HG02642 (cell line): ENCODE measurements at regions not wholly inside any gene's neighbourhood (a gene's known extent, or its start where the extent isn't known, plus 50 kb on each side); places are given as distances from the start of the nearest gene placed in this dataset.

ENCODE experiments used
- ATAC-seq: cut with Tn5 transposase; IDR thresholded peaks from one replicate; pipeline ENCODE4 v1.9.1; 2021; ENCODE audit warnings: mild to moderate bottlenecking; ENCODE audit not compliant: unreplicated experiment, poor library complexity

GRCh38 chr1:204736836-204737235 is 51.3 kb upstream of the LRRN2 start:
- no peak for ATAC-seq

DNA sequence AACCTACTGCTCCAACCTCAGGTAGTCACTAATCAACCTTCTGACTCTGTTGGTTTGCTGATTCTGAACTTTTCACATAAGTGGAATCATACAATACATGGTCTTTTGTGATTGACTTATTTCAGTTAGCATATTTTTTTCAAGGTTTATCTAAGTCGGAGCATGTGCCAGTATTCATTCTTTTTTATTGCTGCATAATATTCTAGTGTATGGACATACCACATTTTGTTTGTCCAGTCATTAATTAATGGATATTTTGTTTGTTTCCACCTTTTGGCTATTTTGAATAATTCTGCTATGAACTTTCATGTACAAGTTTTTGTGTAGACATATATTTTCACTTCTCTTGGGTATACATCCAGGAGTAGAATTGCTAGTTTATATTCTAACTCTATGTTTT is 53.0 kb upstream of the LRRN2 start:
- no peak for ATAC-seq

DNA sequence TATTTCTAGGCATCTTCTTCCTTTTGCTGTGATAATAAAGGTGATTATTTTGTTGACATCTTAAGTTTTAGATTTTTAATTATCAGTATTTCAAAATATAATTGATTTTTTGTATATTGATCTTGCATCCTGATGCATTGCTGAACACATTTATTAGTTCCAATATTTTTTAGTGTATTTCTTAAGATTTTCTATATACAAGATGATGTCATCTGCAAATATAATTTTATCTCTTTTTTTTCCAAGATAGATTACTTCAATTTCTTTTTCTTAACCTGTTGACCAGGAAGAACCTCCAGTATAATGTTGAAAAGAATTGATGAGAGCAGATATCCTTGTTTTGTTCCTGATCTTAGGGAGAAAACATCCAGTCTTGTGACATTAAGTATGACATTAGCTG is 54.8 kb upstream of the LRRN2 start:
- ATAC-seq, result no peak

DNA sequence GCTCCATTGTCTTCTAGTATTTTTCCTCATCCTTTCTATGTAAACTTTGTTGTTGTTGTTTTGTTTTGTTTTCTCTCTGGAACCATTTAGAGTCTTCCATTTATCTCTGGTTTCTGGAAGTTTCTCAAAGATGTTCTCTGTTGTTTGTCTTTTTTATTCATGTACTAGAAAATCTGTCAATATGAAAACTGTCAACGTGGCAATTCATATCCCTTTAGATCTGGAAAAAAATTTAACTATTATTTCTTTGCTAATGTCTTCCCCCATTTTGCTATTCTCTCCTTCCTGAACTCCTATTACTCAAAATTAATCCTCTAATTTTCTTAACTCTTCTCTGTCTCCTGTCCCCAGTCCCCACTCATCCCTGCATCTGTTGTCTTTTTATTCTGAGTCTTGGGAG is 55.9 kb upstream of the LRRN2 start:
- no peak for ATAC-seq

DNA sequence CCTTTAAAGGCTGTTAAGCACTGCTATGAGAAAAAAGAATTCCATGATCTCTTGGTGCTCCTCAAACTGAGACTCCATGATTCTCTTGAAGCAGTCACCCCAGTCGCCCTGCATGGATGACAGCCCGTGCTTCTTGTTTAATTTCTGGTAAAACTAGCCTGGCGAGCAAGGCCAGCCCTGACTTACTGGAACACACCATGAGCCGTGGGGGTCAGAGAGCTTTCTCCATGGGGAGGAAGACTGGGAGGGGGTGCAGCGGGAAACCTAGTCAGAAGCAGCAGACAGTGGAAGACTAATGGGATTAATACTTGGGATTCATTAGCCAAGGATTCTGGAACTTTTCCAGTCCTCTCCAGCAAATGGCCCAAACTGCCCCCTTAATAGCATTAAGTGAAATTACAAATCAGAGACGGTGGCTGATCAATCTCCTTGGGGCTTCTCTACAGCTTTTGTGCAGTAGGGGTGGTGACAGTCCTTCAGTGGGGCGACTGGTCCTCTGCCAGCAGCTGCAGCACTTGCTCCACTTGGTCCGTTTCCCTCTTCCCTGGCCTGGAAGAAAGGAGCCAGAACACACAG is 57.2 kb upstream of the LRRN2 start:
- no peak for ATAC-seq

GRCh38 chr1:204744107-204744779 is 58.7 kb upstream of the LRRN2 start:
- ATAC-seq, result no peak

- peak; percentile 56 for ATAC-seq
Observed at GRCh38 chr1:204746838-204747442, 61.4 kb upstream of the LRRN2 start.

- ATAC-seq, result no peak
Observed at GRCh38 chr1:204751480-204751879, 65.9 kb upstream of the LRRN2 start.

GRCh38 chr1:204751883-204752687 is 66.5 kb upstream of the LRRN2 start:
- ATAC-seq, result no peak

DNA sequence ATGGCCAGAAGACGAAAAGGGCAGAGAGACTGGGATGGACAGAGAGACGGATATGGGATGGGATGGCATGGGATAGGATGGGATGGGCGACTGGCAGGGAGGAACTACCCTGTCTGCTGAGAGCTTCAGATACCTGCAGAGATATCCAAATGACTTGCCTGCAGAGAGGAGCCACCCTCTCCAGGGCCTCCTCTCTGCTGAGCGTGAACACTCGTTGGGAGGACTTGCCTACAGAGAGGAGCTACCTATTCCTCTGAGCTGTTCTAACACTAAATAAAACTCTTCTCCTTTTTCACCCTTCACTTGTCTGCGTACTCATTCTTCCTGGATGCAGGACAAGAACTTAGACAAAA is 67.1 kb upstream of the LRRN2 start:
- ATAC-seq, result no peak

GRCh38 chr1:204754821-204755220 is 69.3 kb upstream of the LRRN2 start:
- ATAC-seq, result no peak

DNA sequence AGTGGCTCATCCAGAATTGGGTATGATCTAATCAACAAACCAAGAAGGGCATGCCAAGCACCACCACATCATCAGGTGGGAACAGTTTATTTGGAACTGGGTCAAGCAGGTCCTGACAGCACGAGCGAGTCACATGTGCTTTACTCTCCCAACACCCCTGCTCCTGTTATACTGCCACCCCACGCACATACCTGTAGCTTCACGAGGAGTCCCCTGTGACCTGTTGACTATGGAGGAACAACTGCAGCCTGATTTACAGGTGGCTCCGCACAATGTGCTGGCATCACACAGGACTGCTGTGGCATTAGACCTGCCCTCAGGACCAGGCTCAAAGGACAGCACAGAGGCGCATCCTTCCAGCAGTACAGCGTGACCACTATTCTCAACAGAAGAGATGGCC is 70.8 kb upstream of the LRRN2 start:
- no peak for ATAC-seq

DNA sequence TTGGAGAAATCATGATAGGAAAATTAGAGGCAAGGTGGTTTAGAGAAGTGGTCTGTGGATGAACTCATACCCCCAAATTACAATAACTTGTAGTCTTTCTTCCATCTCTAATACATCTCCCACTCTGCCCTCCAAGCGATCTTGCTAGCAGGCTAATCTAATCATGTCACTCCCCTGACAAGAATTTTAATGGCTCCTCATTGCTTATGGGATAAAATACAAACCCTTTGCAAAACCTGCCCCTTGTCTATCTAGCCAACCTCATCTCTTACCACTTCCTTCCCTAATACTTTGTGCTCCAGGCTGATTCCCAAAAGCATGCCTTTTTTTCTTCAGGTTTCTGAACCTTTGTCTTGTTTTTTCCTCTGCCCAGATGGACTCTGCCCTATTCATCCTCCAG is 71.3 kb upstream of the LRRN2 start:
- no peak for ATAC-seq

DNA sequence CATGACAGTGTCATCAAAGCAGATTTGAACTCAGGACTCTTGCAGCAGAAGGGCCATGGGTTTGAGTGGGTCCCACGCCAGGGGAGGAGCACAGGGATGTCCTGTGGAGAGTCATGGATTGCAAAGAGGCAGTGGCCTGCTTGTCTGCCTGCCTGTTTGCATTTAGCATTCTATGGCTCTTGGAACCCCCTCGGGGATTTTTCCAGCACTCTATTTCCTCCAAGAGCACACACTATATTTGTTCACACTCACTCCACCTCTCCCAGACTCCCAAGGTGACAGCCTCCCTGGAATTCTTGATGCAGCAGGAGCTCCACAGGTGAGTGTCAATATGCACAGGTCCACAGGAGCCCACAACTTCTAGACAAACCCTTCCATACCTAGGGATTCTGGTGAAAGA is 73.1 kb upstream of the LRRN2 start:
- ATAC-seq, result no peak

DNA sequence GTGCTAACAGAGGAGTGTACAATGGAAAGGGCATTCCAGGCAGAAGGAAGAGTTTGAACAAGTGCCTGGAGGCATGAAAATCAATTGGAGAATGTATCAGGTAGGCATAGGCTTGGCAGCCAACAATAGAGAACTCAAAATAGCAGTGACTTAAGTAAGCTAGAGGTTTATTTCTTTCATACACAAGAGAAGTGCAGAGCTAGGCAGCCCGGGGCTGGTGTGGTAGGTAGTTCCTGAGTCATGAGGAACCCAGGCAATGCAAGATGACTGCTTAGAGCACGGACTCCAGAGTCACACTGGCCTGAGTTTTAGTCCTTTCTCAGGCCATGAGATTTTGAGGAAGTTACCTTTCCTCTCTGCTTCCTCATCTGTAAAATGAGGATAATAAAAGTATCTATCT is 74.8 kb upstream of the LRRN2 start:
- no peak for ATAC-seq

GRCh38 chr1:204760757-204761156 is 75.2 kb upstream of the LRRN2 start:
- ATAC-seq, result no peak

DNA sequence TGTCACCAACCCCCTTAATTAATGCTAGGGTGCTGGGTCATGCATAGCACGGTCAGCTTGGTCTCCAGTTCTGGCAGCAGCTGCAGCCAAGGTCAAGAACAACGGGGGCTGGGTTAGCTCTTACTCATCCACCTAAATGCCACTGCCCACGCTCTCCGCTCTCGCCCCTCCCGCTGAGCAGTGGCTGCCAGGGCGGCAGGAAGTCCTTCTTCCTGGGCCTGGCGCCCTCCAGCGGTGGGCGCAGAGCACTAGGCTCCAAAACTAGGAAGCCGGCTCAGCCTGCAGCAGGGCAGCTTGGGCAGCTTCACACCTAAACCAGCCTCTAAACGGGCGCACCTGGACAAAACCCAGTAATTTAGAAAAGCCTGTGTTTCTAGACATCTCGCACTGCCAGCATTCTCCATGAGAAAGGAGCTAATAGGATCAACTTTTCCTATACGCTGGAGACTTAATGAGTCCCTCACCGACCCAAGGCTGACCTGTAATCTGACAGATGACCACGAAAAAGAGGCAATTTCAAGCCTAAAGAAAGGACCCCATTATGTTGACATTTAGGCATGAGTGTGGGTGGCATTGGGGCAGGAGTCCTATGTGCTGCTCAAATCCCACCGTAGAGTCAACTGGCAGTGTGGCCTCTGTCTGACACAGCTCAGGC is 78.4 kb upstream of the LRRN2 start:
- peak; percentile 78 for ATAC-seq

DNA sequence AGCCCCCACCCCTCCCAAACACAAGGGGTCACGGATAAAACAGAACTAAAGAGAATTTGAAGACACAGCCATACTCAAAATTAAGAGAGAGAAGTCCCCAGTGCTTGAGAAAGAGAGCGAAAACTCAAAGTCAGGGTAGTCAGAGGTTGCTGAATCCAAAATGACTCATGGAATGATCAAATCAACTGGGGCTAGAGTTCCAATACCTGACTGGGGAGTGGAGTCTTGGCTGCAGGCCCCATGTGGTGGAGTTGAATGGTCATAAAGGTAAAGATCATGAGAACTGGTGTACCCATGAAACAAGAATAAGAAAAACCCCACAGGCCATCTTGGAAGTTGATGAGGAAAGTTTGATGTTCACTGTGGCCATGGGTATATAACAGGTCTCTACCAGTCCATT is 84.5 kb upstream of the LRRN2 start:
- no peak for ATAC-seq

DNA sequence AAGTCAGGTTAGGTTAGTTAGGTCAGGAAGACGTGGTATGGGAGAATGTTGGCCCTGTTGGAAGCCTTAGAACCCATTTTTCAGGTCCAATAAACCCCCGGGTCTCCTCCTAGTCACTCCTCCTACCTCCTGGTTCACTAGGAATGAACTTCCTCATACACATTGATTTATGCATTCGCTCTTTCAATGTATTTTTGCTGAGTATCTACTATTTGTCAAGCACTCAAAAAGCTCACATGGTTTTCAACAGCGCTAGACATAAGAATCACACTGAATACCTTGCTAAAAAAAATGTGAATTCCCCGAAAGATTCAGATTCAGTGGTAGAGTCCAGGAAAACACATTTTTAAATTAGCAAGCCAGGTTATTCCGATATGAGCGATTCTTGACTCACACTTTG is 85.8 kb upstream of the LRRN2 start:
- no peak for ATAC-seq

- no peak for ATAC-seq
Observed at GRCh38 chr1:204773246-204773645, 87.7 kb upstream of the LRRN2 start.

- ATAC-seq, result no peak
Observed at GRCh38 chr1:204775546-204775945, 90.0 kb upstream of the LRRN2 start.
